ENCODE measurements at regions not wholly inside any gene's neighbourhood (a gene's known extent, or its start where the extent isn't known, plus 50 kb on each side); places are given as distances from the start of the nearest gene placed in this dataset.

DNA sequence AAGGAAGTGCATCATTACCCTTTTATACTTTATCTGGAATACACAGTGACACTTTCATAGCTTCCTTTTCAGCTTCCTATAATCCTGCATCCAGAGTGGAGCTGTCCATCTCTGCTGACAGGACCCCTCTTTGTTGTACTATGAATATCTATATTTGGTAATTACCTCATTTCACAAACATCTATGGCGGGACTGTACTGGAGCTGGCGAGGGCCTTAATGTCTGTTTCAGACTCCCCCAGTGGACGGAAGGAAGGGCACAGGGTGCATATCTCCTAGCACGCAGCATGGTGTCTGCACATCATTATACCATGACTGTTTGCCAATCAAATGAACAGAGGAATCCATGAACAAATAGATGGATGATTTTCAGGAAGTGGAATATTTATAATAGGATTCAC, 142.3 kb downstream of the SOX11 start:
- no peak overlapping the region for H3K4me3 ChIP-seq (ENCODE audit: low read length)
- TF ChIP-seq, protein P1, sequence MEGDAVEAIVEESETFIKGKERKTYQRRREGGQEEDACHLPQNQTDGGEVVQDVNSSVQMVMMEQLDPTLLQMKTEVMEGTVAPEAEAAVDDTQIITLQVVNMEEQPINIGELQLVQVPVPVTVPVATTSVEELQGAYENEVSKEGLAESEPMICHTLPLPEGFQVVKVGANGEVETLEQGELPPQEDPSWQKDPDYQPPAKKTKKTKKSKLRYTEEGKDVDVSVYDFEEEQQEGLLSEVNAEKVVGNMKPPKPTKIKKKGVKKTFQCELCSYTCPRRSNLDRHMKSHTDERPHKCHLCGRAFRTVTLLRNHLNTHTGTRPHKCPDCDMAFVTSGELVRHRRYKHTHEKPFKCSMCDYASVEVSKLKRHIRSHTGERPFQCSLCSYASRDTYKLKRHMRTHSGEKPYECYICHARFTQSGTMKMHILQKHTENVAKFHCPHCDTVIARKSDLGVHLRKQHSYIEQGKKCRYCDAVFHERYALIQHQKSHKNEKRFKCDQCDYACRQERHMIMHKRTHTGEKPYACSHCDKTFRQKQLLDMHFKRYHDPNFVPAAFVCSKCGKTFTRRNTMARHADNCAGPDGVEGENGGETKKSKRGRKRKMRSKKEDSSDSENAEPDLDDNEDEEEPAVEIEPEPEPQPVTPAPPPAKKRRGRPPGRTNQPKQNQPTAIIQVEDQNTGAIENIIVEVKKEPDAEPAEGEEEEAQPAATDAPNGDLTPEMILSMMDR (conservative IDR thresholded peaks at IDR 0.05; ENCODE audit: low read depth, low read length): no peak
- no peak for DNase-seq (ENCODE audit: low read depth)

DNA sequence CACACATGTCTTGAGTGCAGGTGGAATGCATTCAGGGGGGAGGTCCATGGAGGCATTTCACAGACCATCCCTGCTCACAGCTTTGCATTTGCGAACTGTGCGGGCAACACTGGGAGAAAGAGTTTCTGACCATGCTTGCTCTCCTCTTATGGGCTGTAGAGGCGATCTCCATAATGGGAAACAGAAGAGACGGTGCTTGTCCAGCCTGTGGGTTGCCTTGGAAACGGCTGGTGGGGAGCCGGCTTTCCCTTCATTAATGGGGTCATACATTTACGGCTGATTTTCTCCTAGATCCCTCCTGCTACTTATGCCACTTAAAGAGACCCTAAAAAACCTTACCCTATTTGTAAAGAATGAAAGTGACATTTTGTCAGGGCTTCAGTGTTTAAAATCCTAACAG, 147.4 kb downstream of the SOX11 start:
- no peak overlapping the region for H3K4me3 ChIP-seq (ENCODE audit: low read length)
- DNase-seq (ENCODE audit: low read depth): no peak
- TF ChIP-seq, protein P1 (conservative IDR thresholded peaks at IDR 0.05; ENCODE audit: low read depth, low read length): no peak

DNA sequence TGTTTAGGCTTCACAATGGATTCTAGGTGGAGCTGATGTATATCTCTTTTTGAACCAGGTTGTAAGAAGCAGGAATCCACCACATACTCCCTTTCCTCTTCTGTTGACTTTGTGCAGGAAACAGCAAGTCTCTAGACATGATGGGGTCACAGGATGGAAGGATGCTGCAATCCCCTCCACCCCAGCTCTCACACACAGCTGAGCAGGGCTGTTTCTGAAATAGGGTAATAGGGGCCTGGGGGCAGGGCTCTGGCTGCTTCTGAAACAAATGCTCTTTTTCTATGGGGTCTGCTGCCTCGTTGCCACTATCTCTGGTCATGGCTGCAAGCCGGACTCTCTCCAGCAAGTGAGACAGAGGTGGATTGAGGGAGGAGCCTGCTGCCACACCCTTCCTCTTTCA, 148.9 kb downstream of the SOX11 start:
- H3K4me3 ChIP-seq (ENCODE audit: low read length): no peak overlapping the region
- DNase-seq (ENCODE audit: low read depth): no peak
- TF ChIP-seq, protein P1 (conservative IDR thresholded peaks at IDR 0.05; ENCODE audit: low read depth, low read length): no peak

DNA sequence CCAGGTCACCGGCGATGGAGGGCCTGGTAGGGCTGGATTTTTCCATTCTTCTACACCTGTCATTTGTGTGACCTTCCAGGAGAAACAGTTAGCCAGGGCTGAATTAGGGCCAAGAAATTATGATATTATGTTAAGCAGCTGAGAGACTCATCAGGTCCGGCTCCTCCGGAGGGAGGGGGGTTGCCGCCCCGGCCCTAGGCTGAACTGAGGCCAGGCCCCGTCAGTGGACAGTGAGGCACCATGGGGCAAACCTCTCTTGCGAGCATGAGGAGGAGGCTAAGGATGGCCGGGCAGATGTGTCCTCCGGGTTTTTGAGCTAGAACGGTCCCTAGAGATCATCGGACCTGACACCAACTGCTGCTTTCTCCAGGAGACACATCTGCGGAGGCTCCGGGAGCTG, 150.1 kb downstream of the SOX11 start:
- no peak for DNase-seq (ENCODE audit: low read depth)
- no peak overlapping the region for H3K4me3 ChIP-seq (ENCODE audit: low read length)
- TF ChIP-seq, protein P1 (conservative IDR thresholded peaks at IDR 0.05; ENCODE audit: low read depth, low read length): no peak

DNA sequence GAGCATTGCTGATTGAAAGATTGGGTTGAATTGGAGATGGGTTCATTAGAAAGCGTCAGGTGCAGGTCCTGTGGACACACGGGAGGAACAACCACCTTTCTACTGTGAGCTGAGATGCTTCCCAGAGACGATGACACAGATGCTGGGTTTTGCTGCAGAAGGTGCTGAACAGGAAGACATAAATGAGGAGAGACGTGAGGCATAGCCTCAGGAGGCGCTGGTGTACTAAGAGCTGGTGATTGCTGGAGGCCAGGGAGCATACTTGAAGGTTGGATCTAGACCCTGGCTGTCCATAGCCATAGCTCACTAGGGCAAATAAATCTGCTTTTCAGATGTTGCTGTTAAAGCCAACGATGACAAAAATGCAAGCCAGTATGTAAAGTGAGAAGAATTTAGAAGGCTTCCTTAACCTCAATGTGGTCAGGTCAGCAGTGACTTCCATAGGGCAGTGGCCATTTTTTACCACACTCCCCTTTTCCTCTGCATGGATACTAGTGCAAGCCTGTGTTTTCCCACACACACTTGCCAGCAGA, 153.7 kb downstream of the SOX11 start:
- no peak for DNase-seq (ENCODE audit: low read depth)
- TF ChIP-seq, protein P1 (conservative IDR thresholded peaks at IDR 0.05; ENCODE audit: low read depth, low read length): no peak
- H3K4me3 ChIP-seq (ENCODE audit: low read length): no peak overlapping the region

DNA sequence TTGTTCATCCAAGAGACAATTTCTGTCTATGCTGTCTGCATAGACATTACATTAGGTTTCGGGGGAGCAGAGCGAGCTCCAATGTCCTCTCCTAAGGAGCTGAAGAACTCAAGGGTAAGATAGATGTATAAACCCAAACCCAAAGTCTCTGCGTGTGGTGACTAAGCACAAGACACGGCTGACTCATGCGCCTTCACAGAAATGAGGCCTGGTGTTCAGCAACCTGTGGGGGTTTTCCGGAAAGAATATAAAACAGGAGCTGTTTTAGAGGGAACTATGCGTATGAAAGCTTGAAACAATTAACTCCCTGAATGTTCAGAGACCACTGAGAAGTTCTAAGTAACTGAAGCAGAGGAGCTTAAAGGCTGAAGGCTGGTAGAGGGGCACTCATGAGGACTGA, 154.7 kb downstream of the SOX11 start:
- no peak for DNase-seq (ENCODE audit: low read depth)
- TF ChIP-seq, protein P1 (conservative IDR thresholded peaks at IDR 0.05; ENCODE audit: low read depth, low read length): no peak
- H3K4me3 ChIP-seq (ENCODE audit: low read length): no peak overlapping the region

DNA sequence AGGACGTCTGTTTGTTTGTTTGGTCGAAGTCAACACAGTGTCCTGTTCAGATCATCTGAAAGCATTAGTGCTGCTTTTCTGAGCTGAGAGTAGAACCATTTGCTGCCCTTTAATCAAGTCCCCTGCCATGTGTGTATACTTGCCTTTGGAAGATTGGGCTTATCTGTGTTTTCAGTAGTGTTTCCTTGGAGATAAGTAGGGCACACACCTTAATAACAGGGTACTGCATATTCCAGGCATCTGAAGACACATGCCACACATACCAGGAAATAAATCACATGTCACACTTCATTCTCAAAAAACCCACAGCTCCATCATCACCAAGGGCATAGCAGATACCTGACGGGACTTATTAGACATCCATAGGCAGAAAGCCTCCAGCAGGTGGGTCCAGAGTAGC, 157.4 kb downstream of the SOX11 start:
- TF ChIP-seq, protein P1 (conservative IDR thresholded peaks at IDR 0.05; ENCODE audit: low read depth, low read length): peak; percentile 15
- peak; percentile 87 for DNase-seq (ENCODE audit: low read depth)
- no peak overlapping the region for H3K4me3 ChIP-seq (ENCODE audit: low read length)

Data from retinal pigment epithelial cell (primary cell).